Activated naive CD8-positive, alpha-beta T cell treated with anti-CD3 and anti-CD28 coated beads, Interleukin-2, amount 10 ng/mL, durations not matched to agents 7 days and 5 days (primary cell): ENCODE measurements at regions not wholly inside any gene's neighbourhood (a gene's known extent, or its start where the extent isn't known, plus 50 kb on each side); places are given as distances from the start of the nearest gene placed in this dataset.
"Not testable (repeated sequence)": the region's sequence is repeated elsewhere in the genome, so short reads cannot be mapped to it uniquely, and the experiment has no call there.

ENCODE experiments used
- ATAC-seq: fragments of 150-1000 bp; cut with Tn5 transposase; one replicate; pipeline ENCODE4 v1.10.0; 2021; ENCODE audit warnings: low read depth, moderate library complexity
- POLR2A ChIA-PET: fragments of 350-600 bp; sonication (Branson Sonifier 250); formaldehyde crosslinking; loops from one replicate; lab custom pipeline; 2021; ENCODE audit warnings: antibody characterized with exemption; lab: Charles Lee
- DNase-seq: peaks from one replicate; pipeline ENCODE4 v3.0.0; 2021
- H3K27ac Mint-ChIP-seq: one replicate; pipeline ENCODE4 v1.8.0; 2022; ENCODE audit warnings: mild to moderate bottlenecking, mixed read lengths
- H3K27me3 Mint-ChIP-seq: one replicate; pipeline ENCODE4 v1.8.0; 2022; ENCODE audit warnings: mild to moderate bottlenecking, moderate library complexity, mixed read lengths
- H3K36me3 Mint-ChIP-seq: one replicate; pipeline ENCODE4 v1.8.0; 2021; ENCODE audit warnings: mild to moderate bottlenecking, mixed read lengths
- H3K4me1 Mint-ChIP-seq: one replicate; pipeline ENCODE4 v1.8.0; 2021; ENCODE audit warnings: mixed read lengths
- H3K4me3 Mint-ChIP-seq: one replicate; pipeline ENCODE4 v1.8.0; 2022; ENCODE audit warnings: mild to moderate bottlenecking, moderate library complexity, mixed read lengths
- H3K9me3 Mint-ChIP-seq: one replicate; pipeline ENCODE4 v1.8.0; 2021; ENCODE audit warnings: mixed read lengths

- no peak for DNase-seq
- Mint-ChIP-seq H3K27ac (no peak overlapping the region), H3K27me3 (no peaks in the 10 kb centered on the region), H3K36me3 (no peaks in the 10 kb centered on the region), H3K9me3 (peaks cover 3% of the 10 kb centered on the region), H3K4me1 (no peaks in the 10 kb centered on the region), H3K4me3 (no peak overlapping the region)
- POLR2A ChIA-PET: no interaction called here
- ATAC-seq: no peak
These were observed 51.5 kb downstream of the CRPPA start for GRCh38 chr7:16369855-16370254.

- H3K27ac Mint-ChIP-seq, ATAC-seq, H3K27me3 Mint-ChIP-seq, POLR2A ChIA-PET, H3K9me3 Mint-ChIP-seq, DNase-seq, H3K36me3 Mint-ChIP-seq, H3K4me3 Mint-ChIP-seq, H3K4me1 Mint-ChIP-seq: not testable (repeated sequence)
These were observed 52.0 kb downstream of the CRPPA start for GRCh38 chr7:16369309-16369708.

- no peaks in the 10 kb centered on the region for H3K4me1 Mint-ChIP-seq
- DNase-seq (no peak), ATAC-seq (no peak)
- H3K27me3 Mint-ChIP-seq: no peaks in the 10 kb centered on the region
- no peaks in the 10 kb centered on the region for H3K36me3 Mint-ChIP-seq
- no peak overlapping the region for H3K27ac Mint-ChIP-seq
- POLR2A ChIA-PET: no interaction called here
- peaks cover 3% of the 10 kb centered on the region for H3K9me3 Mint-ChIP-seq
- H3K4me3 Mint-ChIP-seq: no peak overlapping the region
These were observed 52.5 kb downstream of the CRPPA start for GRCh38 chr7:16368885-16369284.

- ATAC-seq (no peak), DNase-seq (no peak)
- POLR2A ChIA-PET: no interaction called here
- H3K36me3 Mint-ChIP-seq: no peaks in the 10 kb centered on the region
- no peaks in the 10 kb centered on the region for H3K9me3 Mint-ChIP-seq
- no peaks in the 10 kb centered on the region for H3K4me1 Mint-ChIP-seq
- no peak overlapping the region for H3K27ac Mint-ChIP-seq
- no peaks in the 10 kb centered on the region for H3K27me3 Mint-ChIP-seq
- H3K4me3 Mint-ChIP-seq: no peak overlapping the region
These were observed 54.2 kb downstream of the CRPPA start for GRCh38 chr7:16367115-16367514.

GRCh38 chr7:16365952-16366351 is 55.4 kb downstream of the CRPPA start:
- no peak for ATAC-seq
- POLR2A ChIA-PET: no interaction called here

GRCh38 chr7:16365177-16365576 is 56.2 kb downstream of the CRPPA start:
- DNase-seq (no peak), ATAC-seq (no peak)
- Mint-ChIP-seq H3K36me3 (no peaks in the 10 kb centered on the region), H3K27ac (no peak overlapping the region), H3K4me3 (no peak overlapping the region), H3K27me3 (no peaks in the 10 kb centered on the region), H3K4me1 (no peaks in the 10 kb centered on the region), H3K9me3 (no peaks in the 10 kb centered on the region)
- POLR2A ChIA-PET: no interaction called here

More at GRCh38 chr7:16365952-16366351, 55.4 kb downstream of the CRPPA start:
- no peak for DNase-seq
- Mint-ChIP-seq H3K9me3 (no peaks in the 10 kb centered on the region), H3K4me3 (no peak overlapping the region), H3K36me3 (no peaks in the 10 kb centered on the region), H3K27ac (no peak overlapping the region), H3K4me1 (no peaks in the 10 kb centered on the region), H3K27me3 (no peaks in the 10 kb centered on the region)

GRCh38 chr7:16359216-16359615 is 62.1 kb downstream of the CRPPA start:
- H3K9me3 Mint-ChIP-seq: no peaks in the 10 kb centered on the region
- DNase-seq (no peak), ATAC-seq (no peak)
- H3K36me3 Mint-ChIP-seq: no peaks in the 10 kb centered on the region
- no peak overlapping the region for H3K27ac Mint-ChIP-seq
- H3K27me3 Mint-ChIP-seq: no peaks in the 10 kb centered on the region
- H3K4me1 Mint-ChIP-seq: no peaks in the 10 kb centered on the region
- POLR2A ChIA-PET: no interaction called here
- no peak overlapping the region for H3K4me3 Mint-ChIP-seq

- Mint-ChIP-seq H3K36me3 (no peaks in the 10 kb centered on the region), H3K4me3 (no peak overlapping the region), H3K27me3 (no peaks in the 10 kb centered on the region), H3K27ac (no peak overlapping the region), H3K9me3 (no peaks in the 10 kb centered on the region), H3K4me1 (no peaks in the 10 kb centered on the region)
- POLR2A ChIA-PET: no interaction called here
- ATAC-seq: no peak
- DNase-seq: no peak
These were observed 63.4 kb downstream of the CRPPA start for GRCh38 chr7:16357921-16358320.

GRCh38 chr7:16357474-16357873 is 63.9 kb downstream of the CRPPA start:
- no peak overlapping the region for H3K4me3 Mint-ChIP-seq
- POLR2A ChIA-PET: no interaction called here
- H3K27ac Mint-ChIP-seq: no peak overlapping the region
- no peaks in the 10 kb centered on the region for H3K36me3 Mint-ChIP-seq
- no peaks in the 10 kb centered on the region for H3K4me1 Mint-ChIP-seq
- ATAC-seq (no peak), DNase-seq (no peak)
- no peaks in the 10 kb centered on the region for H3K9me3 Mint-ChIP-seq
- no peaks in the 10 kb centered on the region for H3K27me3 Mint-ChIP-seq

- H3K9me3 Mint-ChIP-seq: no peaks in the 10 kb centered on the region
- ATAC-seq: no peak
These were observed 64.9 kb downstream of the CRPPA start for GRCh38 chr7:16356301-16356958.

GRCh38 chr7:16354573-16354972 is 66.8 kb downstream of the CRPPA start:
- no peak for DNase-seq
- Mint-ChIP-seq H3K4me1 (no peaks in the 10 kb centered on the region), H3K9me3 (peaks cover 2% of the 10 kb centered on the region), H3K4me3 (no peak overlapping the region), H3K36me3 (no peaks in the 10 kb centered on the region), H3K27me3 (no peaks in the 10 kb centered on the region), H3K27ac (no peak overlapping the region)
- POLR2A ChIA-PET: no interaction called here
- ATAC-seq: no peak

More at GRCh38 chr7:16356301-16356958, 64.9 kb downstream of the CRPPA start:
- Mint-ChIP-seq H3K4me3 (no peak overlapping the region), H3K27me3 (no peaks in the 10 kb centered on the region), H3K27ac (no peak overlapping the region), H3K4me1 (no peaks in the 10 kb centered on the region), H3K36me3 (no peaks in the 10 kb centered on the region)
- no peak for DNase-seq
- POLR2A ChIA-PET: no interaction called here

- ATAC-seq: no peak
- no peak overlapping the region for H3K27ac Mint-ChIP-seq
- H3K36me3 Mint-ChIP-seq: no peaks in the 10 kb centered on the region
- no peaks in the 10 kb centered on the region for H3K27me3 Mint-ChIP-seq
- no peak overlapping the region for H3K4me3 Mint-ChIP-seq
- H3K4me1 Mint-ChIP-seq: no peaks in the 10 kb centered on the region
- POLR2A ChIA-PET: no interaction called here
- H3K9me3 Mint-ChIP-seq: peaks cover 7% of the 10 kb centered on the region
- no peak for DNase-seq
These were observed 68.1 kb downstream of the CRPPA start for GRCh38 chr7:16353226-16353625.

GRCh38 chr7:16350634-16351033 is 70.7 kb downstream of the CRPPA start:
- POLR2A ChIA-PET: no interaction called here
- ATAC-seq (no peak), DNase-seq (no peak)
- Mint-ChIP-seq H3K36me3 (no peaks in the 10 kb centered on the region), H3K27me3 (no peaks in the 10 kb centered on the region), H3K4me3 (no peak overlapping the region), H3K27ac (no peak overlapping the region), H3K9me3 (peaks cover 7% of the 10 kb centered on the region), H3K4me1 (peaks cover 2% of the 10 kb centered on the region)

- no peaks in the 10 kb centered on the region for H3K27me3 Mint-ChIP-seq
- no peak overlapping the region for H3K4me3 Mint-ChIP-seq
- H3K9me3 Mint-ChIP-seq: peaks cover 12% of the 10 kb centered on the region
- no peak for ATAC-seq
- POLR2A ChIA-PET: no interaction called here
- H3K4me1 Mint-ChIP-seq: peaks cover 2% of the 10 kb centered on the region
- H3K36me3 Mint-ChIP-seq: peaks cover 2% of the 10 kb centered on the region
- no peak for DNase-seq
- no peak overlapping the region for H3K27ac Mint-ChIP-seq
These were observed 73.1 kb downstream of the CRPPA start for GRCh38 chr7:16348251-16348650.

GRCh38 chr7:16347827-16348192 is 73.5 kb downstream of the CRPPA start:
- POLR2A ChIA-PET: no interaction called here
- H3K36me3 Mint-ChIP-seq: peaks cover 2% of the 10 kb centered on the region
- no peak overlapping the region for H3K4me3 Mint-ChIP-seq

More at GRCh38 chr7:16347827-16348192, 73.5 kb downstream of the CRPPA start:
- no peaks in the 10 kb centered on the region for H3K27me3 Mint-ChIP-seq
- DNase-seq (no peak), ATAC-seq (no peak)
- H3K9me3 Mint-ChIP-seq: peaks cover 12% of the 10 kb centered on the region
- peaks cover 2% of the 10 kb centered on the region for H3K4me1 Mint-ChIP-seq
- no peak overlapping the region for H3K27ac Mint-ChIP-seq
